ENCODE measurements at regions not wholly inside any gene's neighbourhood (a gene's known extent, or its start where the extent isn't known, plus 50 kb on each side); places are given as distances from the start of the nearest gene placed in this dataset.
"Not testable (repeated sequence)": the region's sequence is repeated elsewhere in the genome, so short reads cannot be mapped to it uniquely, and the experiment has no call there.

- Mint-ChIP-seq H3K4me1 (no peaks in the 10 kb centered on the region), H3K4me3 (no peak overlapping the region), H3K27me3 (no peaks in the 10 kb centered on the region), H3K36me3 (ENCODE audit: low read depth) (no peaks in the 10 kb centered on the region), H3K27ac (no peak overlapping the region), H3K9me3 (peaks cover 6% of the 10 kb centered on the region)
- ATAC-seq (ENCODE audit: low read depth) (no peak), DNase-seq (no peak)
- intact Hi-C loops (cut with micrococcal nuclease) = no loop called here
- POLR2A ChIA-PET = no interaction called here
- CTCF ChIA-PET = no interaction called here
- TF ChIP-seq CTCF (IDR thresholded peaks at IDR 0.05) = no peak
These were observed 291.2 kb upstream of the MBL2 start for GRCh38 chr10:53063805-53064204.

GRCh38 chr10:53052521-53053164 is 280.1 kb upstream of the MBL2 start:
- POLR2A ChIA-PET = no interaction called here

GRCh38 chr10:53045315-53045714 is 272.7 kb upstream of the MBL2 start:
- no peak overlapping the region for H3K27ac Mint-ChIP-seq
- no peaks in the 10 kb centered on the region for H3K36me3 Mint-ChIP-seq (ENCODE audit: low read depth)
- no peaks in the 10 kb centered on the region for H3K4me1 Mint-ChIP-seq
- no peak for TF ChIP-seq CTCF (IDR thresholded peaks at IDR 0.05)
- ATAC-seq (ENCODE audit: low read depth) (no peak), DNase-seq (no peak)
- ChIA-PET CTCF (no interaction called here), POLR2A (no interaction called here)
- H3K4me3 Mint-ChIP-seq = no peak overlapping the region
- no peaks in the 10 kb centered on the region for H3K9me3 Mint-ChIP-seq
- H3K27me3 Mint-ChIP-seq = no peaks in the 10 kb centered on the region
- intact Hi-C loops (cut with micrococcal nuclease) = no loop called here

More at GRCh38 chr10:53052521-53053164, 280.1 kb upstream of the MBL2 start:
- DNase-seq (no peak), ATAC-seq (ENCODE audit: low read depth) (no peak)
- H3K27ac Mint-ChIP-seq = no peak overlapping the region
- CTCF ChIA-PET = no interaction called here
- intact Hi-C loops (cut with micrococcal nuclease) = no loop called here
- TF ChIP-seq CTCF (IDR thresholded peaks at IDR 0.05) = no peak
- H3K27me3 Mint-ChIP-seq = no peaks in the 10 kb centered on the region
- no peak overlapping the region for H3K4me3 Mint-ChIP-seq
- no peaks in the 10 kb centered on the region for H3K36me3 Mint-ChIP-seq (ENCODE audit: low read depth)
- H3K4me1 Mint-ChIP-seq = no peaks in the 10 kb centered on the region
- H3K9me3 Mint-ChIP-seq = peaks cover 2% of the 10 kb centered on the region

- H3K27ac Mint-ChIP-seq; ATAC-seq (ENCODE audit: low read depth); POLR2A ChIA-PET; H3K4me1 Mint-ChIP-seq; H3K36me3 Mint-ChIP-seq (ENCODE audit: low read depth); CTCF ChIA-PET; H3K4me3 Mint-ChIP-seq; H3K9me3 Mint-ChIP-seq; intact Hi-C loops (cut with micrococcal nuclease); DNase-seq; H3K27me3 Mint-ChIP-seq: not testable (repeated sequence)
These were observed 263.2 kb upstream of the MBL2 start for GRCh38 chr10:53035823-53036222.

GRCh38 chr10:53033396-53033795 is 260.8 kb upstream of the MBL2 start:
- no peaks in the 10 kb centered on the region for H3K36me3 Mint-ChIP-seq (ENCODE audit: low read depth)
- POLR2A ChIA-PET = no interaction called here
- no peak overlapping the region for H3K27ac Mint-ChIP-seq
- no peaks in the 10 kb centered on the region for H3K4me1 Mint-ChIP-seq
- DNase-seq (no peak), ATAC-seq (ENCODE audit: low read depth) (no peak)
- intact Hi-C loops (cut with micrococcal nuclease) = no loop called here
- CTCF ChIA-PET = no interaction called here
- H3K9me3 Mint-ChIP-seq = no peaks in the 10 kb centered on the region
- no peak for TF ChIP-seq CTCF (IDR thresholded peaks at IDR 0.05)
- H3K27me3 Mint-ChIP-seq = no peaks in the 10 kb centered on the region
- H3K4me3 Mint-ChIP-seq = no peak overlapping the region

GRCh38 chr10:53029872-53030849 is 257.6 kb upstream of the MBL2 start:
- H3K36me3 Mint-ChIP-seq (ENCODE audit: low read depth); H3K4me3 Mint-ChIP-seq; POLR2A ChIA-PET; ATAC-seq (ENCODE audit: low read depth); H3K4me1 Mint-ChIP-seq; H3K27me3 Mint-ChIP-seq; intact Hi-C loops (cut with micrococcal nuclease); DNase-seq; CTCF ChIA-PET; H3K9me3 Mint-ChIP-seq; H3K27ac Mint-ChIP-seq: not testable (repeated sequence)

All from activated B cell treated with CpG ODN at 0.5 μM for 24 hours (primary cell).